HUES48 (cell line): ENCODE measurements at regions not wholly inside any gene's neighbourhood (a gene's known extent, or its start where the extent isn't known, plus 50 kb on each side); places are given as distances from the start of the nearest gene placed in this dataset.
"Not testable (repeated sequence)": the region's sequence is repeated elsewhere in the genome, so short reads cannot be mapped to it uniquely, and the experiment has no call there.

Source experiments
- H3K27ac ChIP-seq: one replicate; pipeline ENCODE4 v1.7.0; 2013; ENCODE audit warnings: low read depth, low read length, inconsistent platforms
- H3K27me3 ChIP-seq: 2 replicates; pipeline ENCODE4 v1.6.1; 2013; ENCODE audit warnings: mild to moderate bottlenecking, low read length; ENCODE audit not compliant: control insufficient read depth, insufficient read depth
- H3K36me3 ChIP-seq: 2 replicates; pipeline ENCODE4 v1.6.1; 2013; ENCODE audit warnings: low read length; ENCODE audit not compliant: control insufficient read depth, insufficient read depth
- H3K4me1 ChIP-seq: 2 replicates; pipeline ENCODE4 v1.6.1; 2013; ENCODE audit warnings: mild to moderate bottlenecking, low read length; ENCODE audit not compliant: control insufficient read depth, insufficient read depth
- H3K4me3 ChIP-seq: 2 replicates; pipeline ENCODE4 v1.5.1; 2013; ENCODE audit warnings: mild to moderate bottlenecking, low read depth, low read length
- H3K9ac ChIP-seq: 2 replicates; pipeline ENCODE4 v1.6.1; 2013; ENCODE audit warnings: mild to moderate bottlenecking, low read depth, low read length, moderate library complexity
- H3K9me3 ChIP-seq: 2 replicates; pipeline ENCODE4 v1.6.1; 2013; ENCODE audit warnings: low read length; ENCODE audit not compliant: control insufficient read depth, insufficient read depth

DNA sequence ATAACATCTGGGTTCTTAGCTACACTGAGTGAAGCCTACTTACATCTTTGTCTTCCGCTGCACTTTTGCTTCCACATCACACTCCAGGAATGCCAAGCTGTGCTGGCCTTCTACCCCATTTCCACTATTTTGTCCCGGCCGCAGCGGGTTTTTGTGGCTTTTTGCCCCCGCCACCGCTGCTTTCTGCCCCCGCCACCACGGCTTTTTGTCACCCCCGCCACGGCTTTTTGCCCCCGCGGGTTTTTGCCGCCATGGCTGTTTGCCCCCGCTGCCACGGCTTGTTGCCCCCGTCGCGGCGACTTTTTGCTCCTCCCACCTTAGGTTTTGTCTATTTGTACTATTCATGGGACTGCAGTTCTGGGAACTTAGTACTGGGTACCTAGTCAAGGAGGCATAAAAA, 875.4 kb downstream of the ZNF37A start:
- H3K36me3 ChIP-seq, H3K27ac ChIP-seq: not testable (repeated sequence)

GRCh38 chr10:38979535-38979934, 885.4 kb downstream of the ZNF37A start:
- no peaks in the 10 kb centered on the region for H3K36me3 ChIP-seq
- H3K27me3 ChIP-seq, result no peaks in the 10 kb centered on the region
- no peaks in the 10 kb centered on the region for H3K4me1 ChIP-seq
- peaks cover 59% of the 10 kb centered on the region for H3K9me3 ChIP-seq
- no peak overlapping the region for H3K9ac ChIP-seq
- H3K27ac ChIP-seq, result no peak overlapping the region
- no peak overlapping the region for H3K4me3 ChIP-seq

More for the DNA sequence above, 875.4 kb downstream of the ZNF37A start:
- H3K27me3 ChIP-seq, H3K9ac ChIP-seq, H3K4me1 ChIP-seq, H3K4me3 ChIP-seq: not testable (repeated sequence)
- H3K9me3 ChIP-seq, result peaks cover 15% of the 10 kb centered on the region
